GM03348 (cell line): ENCODE measurements at regions not wholly inside any gene's neighbourhood (a gene's known extent, or its start where the extent isn't known, plus 50 kb on each side); places are given as distances from the start of the nearest gene placed in this dataset.
"Not testable (repeated sequence)": the region's sequence is repeated elsewhere in the genome, so short reads cannot be mapped to it uniquely, and the experiment has no call there.

ENCODE experiments used
- DNase-seq: peaks from one replicate; pipeline ENCODE4 v3.0.0; 2012; ENCODE audit warnings: low spot score

GRCh38 chr14:81584495-81584894, 50.8 kb upstream of the SEL1L start:
- DNase-seq, result no peak

- DNase-seq, result no peak
Observed at GRCh38 chr14:81589381-81590065, 55.9 kb upstream of the SEL1L start.

- no peak for DNase-seq
Observed at GRCh38 chr14:81591266-81591665, 57.6 kb upstream of the SEL1L start.

- DNase-seq, result no peak
Observed at GRCh38 chr14:81594012-81594411, 60.4 kb upstream of the SEL1L start.

- DNase-seq, result no peak
Observed at GRCh38 chr14:81605660-81606059, 72.0 kb upstream of the SEL1L start.

GRCh38 chr14:81613341-81614045, 79.8 kb upstream of the SEL1L start:
- no peak for DNase-seq

- DNase-seq, result not testable (repeated sequence)
Observed at GRCh38 chr14:81614302-81614701, 80.6 kb upstream of the SEL1L start.

- no peak for DNase-seq
Observed at GRCh38 chr14:81618695-81619094, 85.0 kb upstream of the SEL1L start.

GRCh38 chr14:81619816-81620215, 86.2 kb upstream of the SEL1L start:
- DNase-seq, result no peak

GRCh38 chr14:81623771-81624396, 90.2 kb upstream of the SEL1L start:
- not testable (repeated sequence) for DNase-seq

- peak; percentile 26 for DNase-seq
Observed at GRCh38 chr14:81625343-81625742, 91.7 kb upstream of the SEL1L start.

GRCh38 chr14:81632157-81632556, 98.5 kb upstream of the SEL1L start:
- DNase-seq, result no peak

GRCh38 chr14:81633496-81633895, 99.8 kb upstream of the SEL1L start:
- DNase-seq, result no peak

- DNase-seq, result no peak
Observed at GRCh38 chr14:81637639-81638038, 104.0 kb upstream of the SEL1L start.

GRCh38 chr14:81638656-81639280, 105.1 kb upstream of the SEL1L start:
- no peak for DNase-seq

- DNase-seq, result no peak
Observed at GRCh38 chr14:81653626-81654025, 120.0 kb upstream of the SEL1L start.

- DNase-seq, result no peak
Observed at GRCh38 chr14:81655423-81656314, 122.0 kb upstream of the SEL1L start.

GRCh38 chr14:81656811-81657210, 123.2 kb upstream of the SEL1L start:
- DNase-seq, result no peak

GRCh38 chr14:81662066-81662465, 128.4 kb upstream of the SEL1L start:
- no peak for DNase-seq

- DNase-seq, result no peak
Observed at GRCh38 chr14:81662570-81663197, 129.0 kb upstream of the SEL1L start.

- DNase-seq, result no peak
Observed at GRCh38 chr14:81668626-81669274, 135.1 kb upstream of the SEL1L start.
